ENCODE measurements at regions not wholly inside any gene's neighbourhood (a gene's known extent, or its start where the extent isn't known, plus 50 kb on each side); places are given as distances from the start of the nearest gene placed in this dataset.

DNA sequence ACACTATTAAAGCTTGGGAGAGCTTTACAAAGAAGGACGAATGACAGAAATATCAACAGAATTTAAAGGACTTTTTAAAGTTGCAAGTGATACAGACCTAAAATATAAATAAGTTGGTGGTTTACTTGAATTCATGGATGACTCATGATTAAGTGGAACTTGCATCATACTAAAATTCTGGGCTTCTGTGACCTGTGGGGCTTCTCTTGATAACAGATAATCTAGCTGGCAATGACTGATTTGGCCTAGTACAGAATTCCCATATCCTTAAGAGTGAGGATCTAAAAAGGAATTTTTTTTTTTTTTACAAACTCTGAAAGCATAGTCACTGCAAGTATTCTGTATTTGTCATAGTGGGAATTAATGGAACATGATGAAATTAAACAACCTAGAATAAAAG is 543.7 kb upstream of the SGCD start:
- TF ChIP-seq RAD21 (IDR thresholded peaks at IDR 0.05) (no peak), REST (IDR thresholded peaks at IDR 0.05) (no peak), GABPA (IDR thresholded peaks at IDR 0.05 in 1 of 2, conservative IDR thresholded peaks at IDR 0.05 in 1 of 2) (no peak)
- TF ChIP-seq, protein P1, sequence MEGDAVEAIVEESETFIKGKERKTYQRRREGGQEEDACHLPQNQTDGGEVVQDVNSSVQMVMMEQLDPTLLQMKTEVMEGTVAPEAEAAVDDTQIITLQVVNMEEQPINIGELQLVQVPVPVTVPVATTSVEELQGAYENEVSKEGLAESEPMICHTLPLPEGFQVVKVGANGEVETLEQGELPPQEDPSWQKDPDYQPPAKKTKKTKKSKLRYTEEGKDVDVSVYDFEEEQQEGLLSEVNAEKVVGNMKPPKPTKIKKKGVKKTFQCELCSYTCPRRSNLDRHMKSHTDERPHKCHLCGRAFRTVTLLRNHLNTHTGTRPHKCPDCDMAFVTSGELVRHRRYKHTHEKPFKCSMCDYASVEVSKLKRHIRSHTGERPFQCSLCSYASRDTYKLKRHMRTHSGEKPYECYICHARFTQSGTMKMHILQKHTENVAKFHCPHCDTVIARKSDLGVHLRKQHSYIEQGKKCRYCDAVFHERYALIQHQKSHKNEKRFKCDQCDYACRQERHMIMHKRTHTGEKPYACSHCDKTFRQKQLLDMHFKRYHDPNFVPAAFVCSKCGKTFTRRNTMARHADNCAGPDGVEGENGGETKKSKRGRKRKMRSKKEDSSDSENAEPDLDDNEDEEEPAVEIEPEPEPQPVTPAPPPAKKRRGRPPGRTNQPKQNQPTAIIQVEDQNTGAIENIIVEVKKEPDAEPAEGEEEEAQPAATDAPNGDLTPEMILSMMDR (IDR thresholded peaks at IDR 0.05; ENCODE audit: low read depth, low read length, missing input control), result no peak

All from liver (tissue), 3 donors.